ENCODE measurements at regions not wholly inside any gene's neighbourhood (a gene's known extent, or its start where the extent isn't known, plus 50 kb on each side); places are given as distances from the start of the nearest gene placed in this dataset.
"Not testable (repeated sequence)": the region's sequence is repeated elsewhere in the genome, so short reads cannot be mapped to it uniquely, and the experiment has no call there.

- TF ChIP-seq, protein P1, sequence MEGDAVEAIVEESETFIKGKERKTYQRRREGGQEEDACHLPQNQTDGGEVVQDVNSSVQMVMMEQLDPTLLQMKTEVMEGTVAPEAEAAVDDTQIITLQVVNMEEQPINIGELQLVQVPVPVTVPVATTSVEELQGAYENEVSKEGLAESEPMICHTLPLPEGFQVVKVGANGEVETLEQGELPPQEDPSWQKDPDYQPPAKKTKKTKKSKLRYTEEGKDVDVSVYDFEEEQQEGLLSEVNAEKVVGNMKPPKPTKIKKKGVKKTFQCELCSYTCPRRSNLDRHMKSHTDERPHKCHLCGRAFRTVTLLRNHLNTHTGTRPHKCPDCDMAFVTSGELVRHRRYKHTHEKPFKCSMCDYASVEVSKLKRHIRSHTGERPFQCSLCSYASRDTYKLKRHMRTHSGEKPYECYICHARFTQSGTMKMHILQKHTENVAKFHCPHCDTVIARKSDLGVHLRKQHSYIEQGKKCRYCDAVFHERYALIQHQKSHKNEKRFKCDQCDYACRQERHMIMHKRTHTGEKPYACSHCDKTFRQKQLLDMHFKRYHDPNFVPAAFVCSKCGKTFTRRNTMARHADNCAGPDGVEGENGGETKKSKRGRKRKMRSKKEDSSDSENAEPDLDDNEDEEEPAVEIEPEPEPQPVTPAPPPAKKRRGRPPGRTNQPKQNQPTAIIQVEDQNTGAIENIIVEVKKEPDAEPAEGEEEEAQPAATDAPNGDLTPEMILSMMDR (IDR thresholded peaks at IDR 0.05; ENCODE audit: insufficient read depth, low read length, severe bottlenecking): no peak
- H3K4me3 ChIP-seq (ENCODE audit: low read depth, low read length): no peak overlapping the region
- H3K36me3 ChIP-seq (ENCODE audit: control insufficient read depth, insufficient read depth, low read length): no peaks in the 10 kb centered on the region
- FAIRE-seq: no peak
- no peak for DNase-seq (ENCODE audit: low read depth)
- no peaks in the 10 kb centered on the region for H3K27me3 ChIP-seq (ENCODE audit: control insufficient read depth, insufficient read depth, low read length)
These were observed 98.1 kb downstream of the CCDC71L start for GRCh38 chr7:106562711-106563366.

GRCh38 chr7:106561666-106562411 is 99.1 kb downstream of the CCDC71L start:
- TF ChIP-seq, protein P1 (IDR thresholded peaks at IDR 0.05; ENCODE audit: insufficient read depth, low read length, severe bottlenecking): no peak
- Histone ChIP-seq H3K36me3 (ENCODE audit: control insufficient read depth, insufficient read depth, low read length) (no peaks in the 10 kb centered on the region), H3K27me3 (ENCODE audit: control insufficient read depth, insufficient read depth, low read length) (no peaks in the 10 kb centered on the region), H3K4me3 (ENCODE audit: low read depth, low read length) (no peak overlapping the region)
- FAIRE-seq (no peak), DNase-seq (ENCODE audit: low read depth) (no peak)

DNA sequence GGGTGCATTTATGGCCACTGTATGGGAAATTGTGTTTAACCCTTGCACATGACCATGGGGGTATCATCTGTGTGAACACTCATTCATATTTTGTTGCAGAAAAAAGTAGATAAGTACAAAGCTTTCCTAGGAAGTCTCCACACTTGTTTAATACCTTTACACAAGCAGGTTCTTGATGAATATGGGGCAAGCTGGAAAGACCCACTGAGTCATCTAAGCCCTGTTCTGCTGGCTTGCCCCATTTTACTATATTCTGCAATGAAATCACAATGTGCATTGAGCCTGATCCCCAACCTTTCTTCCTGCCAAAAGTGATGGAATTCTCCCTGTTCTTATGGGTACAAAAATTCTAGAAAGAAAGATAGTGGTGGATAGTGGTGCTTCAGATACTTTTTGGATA is 99.8 kb downstream of the CCDC71L start:
- FAIRE-seq (no peak), DNase-seq (ENCODE audit: low read depth) (no peak)
- no peaks in the 10 kb centered on the region for H3K27me3 ChIP-seq (ENCODE audit: control insufficient read depth, insufficient read depth, low read length)
- H3K4me3 ChIP-seq (ENCODE audit: low read depth, low read length): no peak overlapping the region
- TF ChIP-seq, protein P1 (IDR thresholded peaks at IDR 0.05; ENCODE audit: insufficient read depth, low read length, severe bottlenecking): no peak
- no peaks in the 10 kb centered on the region for H3K36me3 ChIP-seq (ENCODE audit: control insufficient read depth, insufficient read depth, low read length)

- TF ChIP-seq, protein P1 (IDR thresholded peaks at IDR 0.05; ENCODE audit: insufficient read depth, low read length, severe bottlenecking): no peak
- H3K36me3 ChIP-seq (ENCODE audit: control insufficient read depth, insufficient read depth, low read length): no peaks in the 10 kb centered on the region
- FAIRE-seq: no peak
- no peak for DNase-seq (ENCODE audit: low read depth)
- no peak overlapping the region for H3K4me3 ChIP-seq (ENCODE audit: low read depth, low read length)
- no peaks in the 10 kb centered on the region for H3K27me3 ChIP-seq (ENCODE audit: control insufficient read depth, insufficient read depth, low read length)
These were observed 100.5 kb downstream of the CCDC71L start for GRCh38 chr7:106560482-106560881.

DNA sequence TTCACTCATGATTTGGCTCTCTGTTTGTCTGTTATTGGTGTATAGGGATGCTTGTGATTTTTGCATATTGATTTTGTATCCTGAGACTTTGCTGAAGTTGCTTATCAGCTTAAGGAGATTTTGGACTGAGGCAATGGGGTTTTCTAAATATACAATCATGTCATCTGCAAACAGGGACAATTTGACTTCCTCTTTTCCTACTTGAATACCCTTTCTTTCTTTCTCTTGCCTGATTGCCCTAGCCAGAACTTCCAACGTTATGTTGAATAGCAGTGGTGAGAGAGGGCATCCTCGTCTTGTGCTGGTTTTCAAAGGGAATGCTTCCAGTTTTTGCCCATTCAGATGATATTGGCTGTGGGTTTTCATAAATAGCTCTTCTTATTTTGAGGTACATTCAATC is 104.7 kb downstream of the CCDC71L start:
- not testable (repeated sequence) for H3K36me3 ChIP-seq (ENCODE audit: control insufficient read depth, insufficient read depth, low read length); DNase-seq (ENCODE audit: low read depth); FAIRE-seq; H3K4me3 ChIP-seq (ENCODE audit: low read depth, low read length); H3K27me3 ChIP-seq (ENCODE audit: control insufficient read depth, insufficient read depth, low read length)

DNA sequence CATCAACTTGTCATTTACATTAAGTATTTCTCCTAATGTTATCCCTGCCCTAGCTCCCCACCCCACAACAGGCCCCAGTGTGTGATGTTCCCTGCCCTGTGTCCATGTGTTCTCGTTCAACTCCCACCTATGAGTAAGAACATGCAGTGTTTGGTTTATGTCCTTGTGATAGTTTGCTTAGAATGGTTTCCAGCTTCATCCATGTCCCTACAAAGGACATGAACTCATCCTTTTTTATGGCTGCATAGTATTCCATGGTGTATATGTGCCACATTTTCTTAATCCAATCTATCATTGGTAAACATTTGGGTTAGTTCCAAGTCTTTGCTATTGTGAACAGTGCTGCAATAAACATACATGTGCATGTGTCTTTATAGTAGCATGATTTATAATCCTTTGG is 106.3 kb downstream of the CCDC71L start:
- not testable (repeated sequence) for H3K36me3 ChIP-seq (ENCODE audit: control insufficient read depth, insufficient read depth, low read length); DNase-seq (ENCODE audit: low read depth); H3K4me3 ChIP-seq (ENCODE audit: low read depth, low read length); FAIRE-seq; H3K27me3 ChIP-seq (ENCODE audit: control insufficient read depth, insufficient read depth, low read length)
